CD4-positive, alpha-beta T cell treated with Interferon alpha-2 for 1 hour (primary cell): ENCODE measurements at regions not wholly inside any gene's neighbourhood (a gene's known extent, or its start where the extent isn't known, plus 50 kb on each side); places are given as distances from the start of the nearest gene placed in this dataset.
"Not testable (repeated sequence)": the region's sequence is repeated elsewhere in the genome, so short reads cannot be mapped to it uniquely, and the experiment has no call there.

Source experiments
- DNase-seq, 2 donors: peaks; one replicate each; pipeline ENCODE4 v3.0.0-alpha.2; 2020 to 2022

DNA sequence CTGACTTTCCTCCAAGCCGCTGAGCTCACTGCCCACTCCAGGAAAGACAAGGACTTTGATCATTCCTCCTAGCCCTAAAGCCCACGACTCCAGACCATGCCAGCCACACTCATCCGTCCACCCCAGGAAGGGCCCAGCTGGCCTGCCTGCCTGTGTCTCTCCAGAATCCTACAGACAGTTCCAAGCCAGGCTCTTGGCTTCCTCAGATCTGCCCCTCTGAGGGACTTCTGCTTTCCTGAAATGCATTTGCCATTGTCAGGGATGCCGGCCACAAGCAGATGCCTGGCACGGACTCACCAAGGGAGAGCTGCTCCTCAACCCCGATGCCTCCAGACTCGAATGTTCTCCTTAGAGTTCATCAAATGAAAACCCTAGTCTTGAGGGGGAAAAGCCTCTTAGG is 155.8 kb downstream of the OAT start:
- no peak for DNase-seq

DNA sequence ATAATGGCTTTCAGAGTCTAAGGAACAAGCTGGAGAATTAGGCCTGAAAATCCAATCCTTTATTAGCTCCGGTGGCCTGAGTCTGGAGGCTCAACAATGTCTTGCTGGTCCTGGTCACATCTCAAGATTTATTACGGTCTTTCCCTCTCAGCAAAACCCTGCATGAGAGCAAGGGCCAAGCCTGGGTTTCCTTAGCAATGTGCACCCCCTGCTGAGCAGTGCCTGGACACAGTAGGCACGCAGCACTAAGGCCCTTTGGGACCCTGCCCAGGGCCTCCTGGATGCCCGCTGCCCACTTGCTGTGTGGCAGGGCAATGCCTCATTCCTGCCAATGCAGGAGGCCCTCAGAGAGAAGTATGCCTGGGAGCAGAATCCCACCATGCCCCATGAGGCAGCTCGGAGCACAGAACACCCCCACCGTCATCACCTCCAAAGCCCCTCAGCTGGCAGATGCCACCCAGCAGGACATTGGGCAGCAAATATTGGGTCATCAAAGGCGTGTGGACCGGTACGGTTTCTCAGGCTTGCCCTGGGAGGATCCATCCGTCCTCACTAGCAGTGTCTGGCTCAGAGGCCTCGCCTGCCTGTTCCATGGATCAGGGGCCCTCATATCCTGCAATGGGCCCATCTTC is 156.4 kb downstream of the OAT start:
- DNase-seq = no peak

- peak in 1 of 2 donors; percentile 19 for DNase-seq
Measured at GRCh38 chr10:124259139-124259825, 159.4 kb downstream of the OAT start.

- no peak for DNase-seq
Measured at GRCh38 chr10:124257781-124258180, 160.9 kb downstream of the OAT start.

GRCh38 chr10:124256151-124256550 is 162.6 kb downstream of the OAT start:
- no peak for DNase-seq

DNA sequence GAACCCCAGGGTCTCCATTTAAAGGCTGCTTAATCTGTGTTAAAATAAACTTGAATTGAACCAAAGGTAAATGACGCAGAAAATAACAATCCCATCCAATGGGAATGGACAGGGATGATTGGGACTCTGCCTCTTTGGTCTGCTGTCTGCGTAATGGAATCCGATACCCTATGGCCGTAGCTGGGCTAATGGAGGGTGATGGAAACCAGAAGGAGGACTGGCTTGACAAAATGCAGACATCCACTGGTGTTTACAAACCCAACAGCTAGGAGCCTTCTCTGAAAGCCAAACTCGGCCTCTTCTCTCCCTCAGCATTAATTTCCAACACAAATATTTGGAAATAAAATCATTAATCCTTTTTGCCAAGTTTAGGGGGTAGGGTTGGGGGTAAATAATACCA is 162.2 kb upstream of the CHST15 start:
- DNase-seq = no peak

GRCh38 chr10:124254490-124254889 is 161.1 kb upstream of the CHST15 start:
- DNase-seq = no peak

DNA sequence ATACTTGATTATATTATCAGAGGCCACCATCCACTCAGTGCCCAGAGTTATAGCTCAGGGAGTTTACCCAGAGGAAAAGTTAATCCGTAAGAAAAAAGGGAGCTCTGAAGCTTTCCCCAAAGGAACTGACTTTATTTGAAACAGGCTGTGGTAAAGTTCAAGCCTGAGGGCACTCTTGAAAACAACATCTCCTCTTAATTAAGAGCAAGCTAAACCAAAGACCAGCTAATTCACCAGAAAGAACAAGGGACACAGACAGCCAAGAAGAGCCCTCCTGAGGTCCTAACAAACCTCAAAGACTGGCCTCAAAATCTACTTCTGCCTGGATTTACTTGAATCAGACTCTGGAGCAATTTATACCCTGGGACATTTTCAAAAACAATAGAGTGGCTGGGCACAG is 159.6 kb upstream of the CHST15 start:
- DNase-seq = no peak

- DNase-seq = no peak
Measured at GRCh38 chr10:124252097-124252715, 158.8 kb upstream of the CHST15 start.

GRCh38 chr10:124251317-124252065 is 158.1 kb upstream of the CHST15 start:
- DNase-seq = no peak

DNA sequence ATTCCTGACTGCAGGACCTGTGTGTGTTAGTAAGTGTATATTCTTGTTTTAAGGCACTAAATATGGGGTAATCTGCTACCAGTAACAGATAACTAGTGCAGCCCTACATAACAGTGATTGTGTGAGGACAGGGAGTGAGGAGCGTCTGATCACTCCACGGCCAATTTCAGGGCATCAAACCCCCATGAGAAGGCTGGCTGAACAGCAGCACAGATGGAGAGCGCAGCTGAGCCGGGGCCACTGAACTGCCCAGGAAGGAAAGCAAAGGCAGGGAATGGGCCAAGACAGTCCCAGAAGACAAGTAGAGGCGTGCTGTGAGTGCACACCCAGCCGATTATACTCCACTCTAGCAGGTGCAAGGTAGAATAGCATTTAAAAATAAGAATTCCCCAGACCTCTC is 157.1 kb upstream of the CHST15 start:
- no peak for DNase-seq

DNA sequence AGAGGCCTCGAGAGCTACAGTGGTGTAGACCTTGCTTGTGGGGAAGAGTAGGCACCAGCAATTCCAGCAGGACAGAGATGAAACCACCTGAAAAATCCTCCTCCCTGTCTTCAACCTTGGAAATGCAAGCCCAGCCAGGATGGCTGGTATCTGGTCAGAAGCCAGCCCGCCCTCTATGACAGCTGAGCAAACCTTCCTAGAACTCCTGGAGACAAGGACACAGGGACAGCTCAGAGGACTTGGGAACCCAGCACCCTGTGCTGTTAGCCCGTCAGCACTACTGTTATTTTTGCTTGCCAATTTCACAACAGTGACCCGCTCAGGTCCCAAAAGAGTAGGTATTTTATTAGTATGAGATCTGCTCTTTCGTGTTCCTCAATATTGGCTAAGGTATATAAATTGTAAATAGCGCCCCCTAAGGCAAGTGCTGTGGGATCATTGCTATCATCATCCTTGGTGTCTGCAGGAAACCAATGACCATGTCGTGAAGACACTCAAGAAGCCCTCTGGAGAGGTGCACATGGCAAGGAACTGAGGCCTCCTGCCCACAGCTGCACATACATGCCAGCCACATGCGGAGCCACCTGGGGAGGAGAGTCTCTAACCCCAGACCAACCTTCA is 156.5 kb upstream of the CHST15 start:
- DNase-seq = no peak

GRCh38 chr10:124249196-124249595 is 155.8 kb upstream of the CHST15 start:
- no peak for DNase-seq

DNA sequence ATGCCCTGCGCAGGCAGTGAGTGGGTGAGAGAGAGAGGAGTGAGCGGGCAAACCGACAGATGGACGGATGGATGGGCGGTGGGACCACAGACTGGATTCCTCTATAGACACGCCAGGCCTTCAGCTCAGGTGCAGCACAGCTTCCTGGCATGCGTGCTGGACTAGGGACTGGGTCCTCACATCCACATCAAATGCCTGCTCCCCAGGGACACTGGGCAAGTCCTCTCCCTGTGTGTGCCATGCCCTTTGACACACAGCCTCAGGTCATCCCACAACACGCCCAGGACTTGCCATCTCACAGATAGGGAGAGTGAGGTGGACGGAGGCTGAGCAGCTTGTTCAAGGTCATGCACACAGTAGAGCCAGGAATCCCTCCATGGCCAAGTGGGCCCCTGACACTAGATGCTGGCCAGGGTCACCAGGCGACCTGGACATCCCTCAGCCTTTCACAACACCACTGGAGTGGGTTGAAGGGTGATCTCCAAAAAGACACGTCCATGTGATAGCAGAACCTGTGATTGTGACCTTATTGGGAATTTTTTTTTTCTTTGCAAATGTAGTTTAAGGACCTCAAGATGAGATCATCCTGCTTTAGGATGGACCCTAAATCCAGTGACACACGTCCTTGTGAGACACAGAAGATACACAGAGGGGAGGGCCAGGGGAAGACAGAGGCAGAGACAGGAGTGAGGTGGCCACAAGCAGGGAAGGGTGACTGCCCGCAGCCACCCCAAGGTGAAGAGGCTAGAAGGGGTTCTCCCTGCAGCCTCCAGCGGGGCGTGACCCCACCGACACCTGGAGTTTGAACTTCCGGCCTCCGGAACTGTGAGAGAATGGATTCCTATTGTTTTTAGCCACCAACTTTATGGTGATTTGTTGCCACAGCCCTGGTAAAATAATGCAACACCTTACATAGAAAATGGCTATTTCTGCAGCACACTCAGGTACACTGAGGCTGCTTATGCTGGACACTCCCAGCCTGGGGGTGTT is 155.0 kb upstream of the CHST15 start:
- DNase-seq = no peak

DNA sequence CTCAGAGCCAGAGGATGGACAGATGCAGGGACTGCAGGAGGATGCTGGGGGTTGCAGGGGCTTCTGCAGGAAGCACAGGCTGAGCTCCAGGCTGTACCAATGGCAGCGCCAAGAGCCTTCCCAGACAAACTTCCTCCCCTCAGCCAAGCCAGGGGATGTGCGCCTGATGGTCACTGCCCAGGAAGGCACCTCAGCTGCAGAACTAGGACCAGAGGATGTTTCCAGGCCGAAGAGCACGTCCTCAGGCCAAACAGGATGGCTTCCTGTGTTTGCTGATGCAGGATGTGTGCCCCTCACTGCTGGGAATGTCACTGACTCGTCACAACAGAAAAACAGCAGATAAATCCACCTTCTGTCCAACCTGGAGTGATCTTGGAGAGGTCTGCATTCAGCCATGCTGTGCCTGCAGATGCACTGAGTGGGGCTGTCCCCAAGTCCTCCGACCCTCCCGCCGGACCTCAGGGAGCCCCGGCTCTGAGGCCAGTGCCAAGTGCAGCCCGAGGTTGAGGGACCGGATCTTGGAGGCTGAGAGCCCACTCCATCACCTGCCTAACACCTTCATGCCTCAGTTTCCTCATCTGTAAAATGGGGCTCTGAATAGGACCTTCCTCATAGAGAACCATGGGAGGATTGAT is 152.5 kb upstream of the CHST15 start:
- DNase-seq = no peak

- DNase-seq = no peak
Measured at GRCh38 chr10:124245191-124245590, 151.8 kb upstream of the CHST15 start.

DNA sequence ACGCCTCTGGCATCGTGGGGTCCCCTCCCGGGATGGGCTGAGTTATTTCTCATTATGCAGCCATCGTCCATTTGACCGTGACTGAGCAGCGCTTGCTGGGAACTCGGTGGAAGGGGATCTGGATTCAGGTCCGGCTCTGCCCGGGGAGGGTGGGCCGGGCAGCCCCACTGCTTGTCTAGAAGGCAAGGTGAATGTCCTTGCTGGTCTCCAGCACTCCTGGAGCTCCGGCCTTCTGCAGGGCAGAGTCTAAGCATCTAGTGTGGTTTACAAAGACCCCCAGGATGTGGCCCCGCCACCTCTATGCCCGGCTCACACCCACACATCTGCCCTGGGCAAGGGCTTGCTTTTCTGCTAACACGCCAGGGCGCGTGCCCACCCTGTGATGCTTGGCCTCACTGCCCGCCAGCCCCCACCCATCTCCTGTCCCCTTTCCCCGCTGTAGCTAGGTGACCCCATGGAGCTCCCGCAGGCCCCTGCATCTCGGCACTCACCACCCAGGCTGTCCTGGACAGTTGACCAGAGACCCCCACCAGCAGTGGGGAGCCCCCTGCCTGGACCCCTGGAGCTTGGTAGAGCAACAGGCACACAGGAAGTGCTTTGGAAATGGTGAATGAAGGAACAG is 151.0 kb upstream of the CHST15 start:
- no peak for DNase-seq

DNA sequence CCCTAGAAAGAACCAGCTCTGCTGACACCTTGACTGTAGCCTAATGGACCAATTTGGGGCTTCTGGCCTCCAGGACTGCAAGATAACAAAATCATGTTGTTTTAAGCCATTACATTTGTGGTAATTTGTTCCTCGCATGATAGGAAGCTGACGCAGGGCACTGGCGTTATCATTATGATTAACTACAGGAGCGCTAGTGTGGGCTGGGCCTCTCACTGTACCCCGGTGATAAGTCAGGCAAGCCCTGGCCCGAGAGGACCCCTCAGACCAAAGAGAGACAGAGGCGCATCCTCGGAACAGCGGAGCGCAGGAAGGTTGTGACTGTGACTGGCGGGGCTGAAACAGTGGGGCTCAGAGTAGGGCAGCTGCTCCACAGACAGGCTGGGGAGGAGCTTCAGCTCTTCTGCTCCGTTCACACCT is 150.3 kb upstream of the CHST15 start:
- no peak for DNase-seq

DNA sequence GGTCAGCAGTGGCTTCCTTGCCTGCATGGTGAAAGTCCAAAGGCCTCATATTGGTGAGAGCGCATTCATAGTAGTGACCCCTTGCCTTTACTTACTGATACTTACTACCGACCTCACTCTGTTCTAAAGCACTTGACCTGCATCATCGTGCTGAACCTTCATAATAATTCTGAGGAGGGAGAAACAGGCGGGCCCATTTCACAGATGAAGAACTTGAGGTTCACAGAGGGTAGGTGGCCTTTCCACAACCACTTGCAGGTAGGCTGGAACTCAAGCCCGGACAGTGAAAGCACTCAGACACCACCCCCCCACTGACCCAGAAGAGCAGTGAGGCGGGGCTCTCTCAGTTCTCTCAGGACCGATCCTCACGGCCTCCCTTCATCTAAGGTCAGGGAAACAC is 149.4 kb upstream of the CHST15 start:
- DNase-seq = no peak

DNA sequence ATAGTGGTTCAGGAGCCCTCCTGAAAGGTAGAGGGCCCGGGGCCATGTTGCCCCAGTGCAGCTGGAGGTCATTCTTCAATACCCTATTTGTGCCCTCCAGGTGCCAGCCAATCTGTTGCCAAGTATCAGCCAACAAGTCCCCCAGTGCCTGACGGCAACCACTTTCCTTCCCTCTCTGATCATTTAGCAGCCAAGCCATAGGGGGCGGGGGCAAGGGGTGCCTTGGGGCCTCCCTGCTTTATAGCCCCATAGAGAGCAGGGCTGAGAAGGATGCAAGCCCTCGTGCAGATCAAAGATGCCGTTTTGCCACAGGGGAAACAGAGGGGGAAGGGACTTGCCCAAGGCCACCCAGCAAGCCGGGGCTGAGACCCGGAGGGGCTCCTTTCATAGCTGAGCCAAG is 149.0 kb upstream of the CHST15 start:
- DNase-seq = no peak

- not testable (repeated sequence) for DNase-seq
Measured at GRCh38 chr10:124241510-124241909, 148.1 kb upstream of the CHST15 start.
